Smooth muscle cell of the brain vasculature (primary cell): ENCODE measurements at regions not wholly inside any gene's neighbourhood (a gene's known extent, or its start where the extent isn't known, plus 50 kb on each side); places are given as distances from the start of the nearest gene placed in this dataset.

Source experiments
- DNase-seq: peaks from one replicate; pipeline ENCODE4 v3.0.0-alpha.2; 2012; ENCODE audit warnings: low read depth, low spot score

GRCh38 chr6:81864124-81864523 lies 111.6 kb upstream of the TENT5A start:
- no peak for DNase-seq

- no peak for DNase-seq
Observed at GRCh38 chr6:81863123-81863522, 110.6 kb upstream of the TENT5A start.

- DNase-seq, result no peak
Observed at GRCh38 chr6:81861281-81861680, 108.8 kb upstream of the TENT5A start.

GRCh38 chr6:81859884-81860283 lies 107.4 kb upstream of the TENT5A start:
- DNase-seq, result no peak

GRCh38 chr6:81857812-81858211 lies 105.3 kb upstream of the TENT5A start:
- DNase-seq, result no peak

- DNase-seq, result no peak
Observed at GRCh38 chr6:81856872-81857271, 104.4 kb upstream of the TENT5A start.

- DNase-seq, result no peak
Observed at GRCh38 chr6:81854474-81854873, 102.0 kb upstream of the TENT5A start.

GRCh38 chr6:81853975-81854374 lies 101.5 kb upstream of the TENT5A start:
- DNase-seq, result no peak

GRCh38 chr6:81849248-81849647 lies 96.8 kb upstream of the TENT5A start:
- no peak for DNase-seq

- no peak for DNase-seq
Observed at GRCh38 chr6:81847866-81848265, 95.4 kb upstream of the TENT5A start.

GRCh38 chr6:81844686-81845085 lies 92.2 kb upstream of the TENT5A start:
- DNase-seq, result no peak

GRCh38 chr6:81843302-81843701 lies 90.8 kb upstream of the TENT5A start:
- DNase-seq, result no peak

- no peak for DNase-seq
Observed at GRCh38 chr6:81842254-81842653, 89.8 kb upstream of the TENT5A start.

- DNase-seq, result no peak
Observed at GRCh38 chr6:81838724-81839426, 86.4 kb upstream of the TENT5A start.

- DNase-seq, result no peak
Observed at GRCh38 chr6:81838031-81838430, 85.5 kb upstream of the TENT5A start.

GRCh38 chr6:81834141-81834681 lies 81.7 kb upstream of the TENT5A start:
- DNase-seq, result no peak

- DNase-seq, result no peak
Observed at GRCh38 chr6:81832304-81832703, 79.8 kb upstream of the TENT5A start.

GRCh38 chr6:81831274-81831673 lies 78.8 kb upstream of the TENT5A start:
- DNase-seq, result no peak

GRCh38 chr6:81826784-81827183 lies 74.3 kb upstream of the TENT5A start:
- no peak for DNase-seq

GRCh38 chr6:81822568-81822967 lies 70.1 kb upstream of the TENT5A start:
- no peak for DNase-seq

GRCh38 chr6:81821449-81821848 lies 69.0 kb upstream of the TENT5A start:
- DNase-seq, result no peak

GRCh38 chr6:81820980-81821379 lies 68.5 kb upstream of the TENT5A start:
- DNase-seq, result no peak

- DNase-seq, result no peak
Observed at GRCh38 chr6:81820422-81820821, 67.9 kb upstream of the TENT5A start.

- no peak for DNase-seq
Observed at GRCh38 chr6:81819767-81820166, 67.3 kb upstream of the TENT5A start.
